SK-N-SH (cell line): ENCODE measurements at regions not wholly inside any gene's neighbourhood (a gene's known extent, or its start where the extent isn't known, plus 50 kb on each side); places are given as distances from the start of the nearest gene placed in this dataset.

Source experiments
- CTCF ChIA-PET: fragments of 300-600, 350-600 bp; formaldehyde crosslinking; extraction: SDS; loops from one replicate; lab custom pipeline; 2021; lab: Yijun Ruan, JAX
- POLR2A ChIA-PET: fragments of 350-600 bp; sonication (Branson Sonifier 250); formaldehyde crosslinking; extraction: SDS; loops from one replicate; lab custom pipeline; 2020; ENCODE audit warnings: antibody characterized with exemption, inconsistent platforms; lab: Yijun Ruan, JAX
- DNase-seq: peaks from one replicate; pipeline ENCODE4 v3.0.0; 2012
- H2AFZ ChIP-seq: fragments of 200-600 bp; sonication (generic); 2 replicates; pipeline ENCODE4 v1.8.1; 2016; ENCODE audit warnings: antibody characterized with exemption, mild to moderate bottlenecking, low read depth
- H3F3A ChIP-seq: fragments of 200-600 bp; sonication (generic); replicated peaks from 2 replicates; pipeline ENCODE3; 2016; ENCODE audit warnings: antibody characterized with exemption, mild to moderate bottlenecking; ENCODE audit not compliant: insufficient read depth
- H3K27ac ChIP-seq, 2 experiments: fragments of 200-500 bp in 1 of 2; fragments of 200-600 bp in 1 of 2; sonication (Bioruptor generic) in 1 of 2; sonication (generic), shearing (Covaris generic) in 1 of 2; 2 replicates each; pipeline versions ENCODE4 v1.5.1 to v1.6.1; 2014 to 2016; ENCODE audit warnings: low read depth in 2 of 2, inconsistent platforms in 1 of 2, low read length in 1 of 2, mild to moderate bottlenecking in 1 of 2, mixed read lengths in 1 of 2
- H3K27me3 ChIP-seq: fragments of 200-600 bp; sonication (generic), shearing (Covaris generic); 2 replicates; pipeline ENCODE4 v1.6.1; 2016; ENCODE audit warnings: mixed run types; ENCODE audit not compliant: insufficient read depth
- H3K36me3 ChIP-seq, 2 experiments: fragments of 200-500 bp in 1 of 2; fragments of 200-600 bp in 1 of 2; sonication (Bioruptor generic) in 1 of 2; sonication (generic) in 1 of 2; replicated peaks in 1 of 2; 2 replicates each; pipeline versions ENCODE3 to v1.5.1; 2014 to 2016; ENCODE audit warnings: low read length in 1 of 2, mild to moderate bottlenecking in 1 of 2; ENCODE audit not compliant: insufficient read depth in 2 of 2, control insufficient read depth in 1 of 2
- H3K4me1 ChIP-seq, 2 experiments: fragments of 200-500 bp in 1 of 2; fragments of 200-600 bp in 1 of 2; sonication (Bioruptor generic) in 1 of 2; sonication (generic), shearing (Covaris generic) in 1 of 2; 2 replicates each; pipeline versions ENCODE4 v1.5.1 to v1.6.1; 2014 to 2016; ENCODE audit warnings: low read depth in 1 of 2, low read length in 1 of 2, mixed run types in 1 of 2; ENCODE audit not compliant: insufficient read depth in 2 of 2, control insufficient read depth in 1 of 2
- H3K4me2 ChIP-seq: fragments of 200-600 bp; sonication (generic), shearing (Covaris generic); 2 replicates; pipeline ENCODE4 v1.6.1; 2017; ENCODE audit warnings: mixed run types
- H3K4me3 ChIP-seq, 2 experiments: fragments of 200-500 bp in 1 of 2; fragments of 200-600 bp in 1 of 2; sonication (Bioruptor generic) in 1 of 2; sonication (generic), shearing (Covaris generic) in 1 of 2; 2 replicates each; pipeline versions ENCODE4 v1.5.1 to v1.8.1; 2014 to 2016; ENCODE audit warnings: low read depth in 2 of 2, inconsistent platforms in 1 of 2, low read length in 1 of 2, mild to moderate bottlenecking in 1 of 2, mixed read lengths in 1 of 2, moderate library complexity in 1 of 2
- H3K79me2 ChIP-seq: fragments of 200-600 bp; sonication (generic); 2 replicates; pipeline ENCODE4 v1.8.1; 2017; ENCODE audit warnings: mild to moderate bottlenecking; ENCODE audit not compliant: insufficient read depth
- H3K9ac ChIP-seq: fragments of 200-600 bp; sonication (generic); 2 replicates; pipeline ENCODE4 v1.6.1; 2017; ENCODE audit warnings: mixed run types
- H3K9me2 ChIP-seq: fragments of 200-600 bp; sonication (generic); 2 replicates; pipeline ENCODE4 v1.6.1; 2017; ENCODE audit warnings: mixed run types
- H3K9me3 ChIP-seq: fragments of 200-600 bp; sonication (generic); 2 replicates; pipeline ENCODE4 v1.6.1; 2017; ENCODE audit warnings: mixed run types, mild to moderate bottlenecking, moderate library complexity
- H4K20me1 ChIP-seq: fragments of 200-600 bp; sonication (generic); 2 replicates; pipeline ENCODE4 v1.6.1; 2017; ENCODE audit warnings: mild to moderate bottlenecking, mixed run types; ENCODE audit not compliant: insufficient read depth
- ELF1 ChIP-seq: IDR thresholded peaks from 2 replicates; pipeline ENCODE4 v1.4.0; 2012
- FOSL2 ChIP-seq: IDR thresholded peaks from 2 replicates; pipeline ENCODE4 v1.4.0; 2012; ENCODE audit warnings: low read depth, mild to moderate bottlenecking, moderate library complexity, borderline replicate concordance
- FOXJ3 ChIP-seq: sonication (generic); formaldehyde crosslinking; IDR thresholded peaks from 2 replicates; pipeline ENCODE4 v1.5.1; 2020; ENCODE audit warnings: mild to moderate bottlenecking, missing genetic modification reagents
- FOXM1 ChIP-seq: IDR thresholded peaks from 2 replicates; pipeline ENCODE4 v1.4.0; 2012; ENCODE audit warnings: low read depth, mild to moderate bottlenecking
- GATA2 ChIP-seq: sonication (generic); formaldehyde crosslinking; IDR thresholded peaks from 2 replicates; pipeline ENCODE4 v1.5.0; 2020; ENCODE audit warnings: mild to moderate bottlenecking, missing genetic modification reagents
- JUND ChIP-seq: IDR thresholded peaks from 2 replicates; pipeline ENCODE4 v1.4.0; 2012
- NFIC ChIP-seq: IDR thresholded peaks from 2 replicates; pipeline ENCODE4 v1.4.0; 2012; ENCODE audit warnings: borderline replicate concordance
- RFX5 ChIP-seq: IDR thresholded peaks from 2 replicates; pipeline ENCODE4 v1.6.1; 2012; ENCODE audit warnings: mild to moderate bottlenecking, improper control_type of control experiment, low read length
- RXRA ChIP-seq: IDR thresholded peaks from 2 replicates; pipeline ENCODE4 v1.4.0; 2012; ENCODE audit warnings: low read depth, mild to moderate bottlenecking, borderline replicate concordance
- SIN3A ChIP-seq: IDR thresholded peaks from 2 replicates; pipeline ENCODE4 v1.6.1; 2012; ENCODE audit warnings: low read depth, mild to moderate bottlenecking, low read length, moderate library complexity, borderline replicate concordance
- SMC3 ChIP-seq: IDR thresholded peaks from 2 replicates; pipeline ENCODE4 v1.6.1; 2012; ENCODE audit warnings: low read depth, low read length, improper control_type of control experiment
- TAF1 ChIP-seq: IDR thresholded peaks from 2 replicates; pipeline ENCODE4 v1.6.1; 2012; ENCODE audit warnings: low read depth, mild to moderate bottlenecking, low read length, moderate library complexity, borderline replicate concordance
- TCF12 ChIP-seq: IDR thresholded peaks from 2 replicates; pipeline ENCODE4 v1.4.0; 2012
- TEAD4 ChIP-seq: IDR thresholded peaks from 2 replicates; pipeline ENCODE4 v1.4.0; 2012; ENCODE audit warnings: mild to moderate bottlenecking, borderline replicate concordance; ENCODE audit not compliant: insufficient read depth
- WGBS: methylation state at CpG from one replicate; pipeline ENCODE4 v1.1.6; 2017; ENCODE audit warnings: low lambda C conversion rate; 5-methylcytosine and 5-hydroxymethylcytosine counted together
- TF ChIP-seq, protein P1 (sequence below): IDR thresholded peaks from 2 replicates; pipeline ENCODE4 v1.6.1; 2012; ENCODE audit warnings: mild to moderate bottlenecking, low read depth, low read length, moderate library complexity
- TF ChIP-seq, protein P2 (sequence below): IDR thresholded peaks from 2 replicates; pipeline ENCODE4 v1.4.0; 2012; ENCODE audit warnings: low read depth, borderline replicate concordance

DNA sequence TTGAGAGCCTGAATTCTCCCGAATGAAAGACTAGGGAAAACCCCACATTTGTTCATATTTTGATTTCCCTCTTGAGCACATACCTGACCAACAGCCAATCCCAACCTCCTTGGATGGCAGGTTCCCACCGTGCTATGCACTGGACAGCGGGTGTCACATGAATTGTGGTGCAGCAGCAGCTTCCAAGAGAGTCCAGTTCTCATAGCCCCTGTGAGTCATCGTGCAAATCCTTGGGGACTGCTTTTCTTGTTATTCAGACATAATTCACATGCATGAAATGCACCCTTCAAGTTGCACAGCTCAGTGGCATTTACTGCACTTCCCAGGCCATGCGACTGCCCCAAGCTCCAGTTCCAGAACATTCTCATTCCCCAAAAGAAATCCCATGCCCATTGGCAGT lies 67.8 kb upstream of the PPP2R2D start (continued):
- TF ChIP-seq, protein P1, sequence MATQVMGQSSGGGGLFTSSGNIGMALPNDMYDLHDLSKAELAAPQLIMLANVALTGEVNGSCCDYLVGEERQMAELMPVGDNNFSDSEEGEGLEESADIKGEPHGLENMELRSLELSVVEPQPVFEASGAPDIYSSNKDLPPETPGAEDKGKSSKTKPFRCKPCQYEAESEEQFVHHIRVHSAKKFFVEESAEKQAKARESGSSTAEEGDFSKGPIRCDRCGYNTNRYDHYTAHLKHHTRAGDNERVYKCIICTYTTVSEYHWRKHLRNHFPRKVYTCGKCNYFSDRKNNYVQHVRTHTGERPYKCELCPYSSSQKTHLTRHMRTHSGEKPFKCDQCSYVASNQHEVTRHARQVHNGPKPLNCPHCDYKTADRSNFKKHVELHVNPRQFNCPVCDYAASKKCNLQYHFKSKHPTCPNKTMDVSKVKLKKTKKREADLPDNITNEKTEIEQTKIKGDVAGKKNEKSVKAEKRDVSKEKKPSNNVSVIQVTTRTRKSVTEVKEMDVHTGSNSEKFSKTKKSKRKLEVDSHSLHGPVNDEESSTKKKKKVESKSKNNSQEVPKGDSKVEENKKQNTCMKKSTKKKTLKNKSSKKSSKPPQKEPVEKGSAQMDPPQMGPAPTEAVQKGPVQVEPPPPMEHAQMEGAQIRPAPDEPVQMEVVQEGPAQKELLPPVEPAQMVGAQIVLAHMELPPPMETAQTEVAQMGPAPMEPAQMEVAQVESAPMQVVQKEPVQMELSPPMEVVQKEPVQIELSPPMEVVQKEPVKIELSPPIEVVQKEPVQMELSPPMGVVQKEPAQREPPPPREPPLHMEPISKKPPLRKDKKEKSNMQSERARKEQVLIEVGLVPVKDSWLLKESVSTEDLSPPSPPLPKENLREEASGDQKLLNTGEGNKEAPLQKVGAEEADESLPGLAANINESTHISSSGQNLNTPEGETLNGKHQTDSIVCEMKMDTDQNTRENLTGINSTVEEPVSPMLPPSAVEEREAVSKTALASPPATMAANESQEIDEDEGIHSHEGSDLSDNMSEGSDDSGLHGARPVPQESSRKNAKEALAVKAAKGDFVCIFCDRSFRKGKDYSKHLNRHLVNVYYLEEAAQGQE, result no peak
- TF ChIP-seq RXRA, result no peak
- no peak for TF ChIP-seq GATA2
- no peak for TF ChIP-seq RFX5

DNA sequence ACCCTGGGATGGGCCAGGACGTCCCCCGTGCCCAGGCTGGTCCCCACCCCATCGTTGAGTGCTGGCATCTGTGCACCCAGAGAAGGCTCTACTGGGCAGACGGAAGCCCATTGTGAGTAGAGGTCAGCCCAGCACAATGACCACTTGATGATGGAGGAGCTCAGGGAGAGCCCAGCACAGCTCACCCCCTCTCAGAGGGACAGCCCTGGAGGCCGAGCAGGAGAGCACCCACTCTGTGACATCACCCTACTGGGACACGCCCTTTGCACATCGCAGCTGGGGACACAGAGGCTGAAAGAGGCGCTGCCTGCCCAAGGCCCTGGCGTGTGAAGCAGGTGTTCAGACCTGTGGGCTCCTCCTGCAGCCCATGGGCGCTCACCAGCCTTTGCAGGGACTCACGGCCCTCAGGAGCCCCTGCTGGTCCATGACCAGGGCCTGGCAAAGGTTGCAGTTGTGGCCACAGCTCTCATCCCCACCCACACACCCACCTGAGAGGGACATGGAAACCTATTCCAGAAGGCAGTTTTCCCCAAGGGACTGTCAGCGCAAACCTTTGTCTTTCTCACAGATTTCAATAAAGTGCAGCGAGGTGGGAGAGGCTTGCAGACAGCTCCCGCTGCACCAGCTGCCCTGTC lies 67.2 kb upstream of the PPP2R2D start:
- H3F3A ChIP-seq, result no peaks in the 10 kb centered on the region
- no peak for DNase-seq
- H3K9ac ChIP-seq, result no peak overlapping the region
- 16% methylated on average over 7 of the region's 14 CpGs for WGBS
- no peak overlapping the region for H3K4me3 ChIP-seq
- no peaks in the 10 kb centered on the region for H4K20me1 ChIP-seq
- no peaks in the 10 kb centered on the region for H3K27me3 ChIP-seq
- H3K9me2 ChIP-seq, result no peaks in the 10 kb centered on the region
- H3K79me2 ChIP-seq, result no peaks in the 10 kb centered on the region
- ChIA-PET CTCF (interaction anchor here (0.9 kb wide), 2 partner anchors 27 to 189 kb away, joined by 3 read pairs; no protein-coding TSS in a partner anchor), POLR2A (no interaction called here)
- peaks cover 0 to 5% of the 10 kb centered on the region in 2 experiments; a peak in 1 of 4 replicates for H3K4me1 ChIP-seq
- no peak overlapping the region for H2AFZ ChIP-seq
- TF ChIP-seq, protein P2, sequence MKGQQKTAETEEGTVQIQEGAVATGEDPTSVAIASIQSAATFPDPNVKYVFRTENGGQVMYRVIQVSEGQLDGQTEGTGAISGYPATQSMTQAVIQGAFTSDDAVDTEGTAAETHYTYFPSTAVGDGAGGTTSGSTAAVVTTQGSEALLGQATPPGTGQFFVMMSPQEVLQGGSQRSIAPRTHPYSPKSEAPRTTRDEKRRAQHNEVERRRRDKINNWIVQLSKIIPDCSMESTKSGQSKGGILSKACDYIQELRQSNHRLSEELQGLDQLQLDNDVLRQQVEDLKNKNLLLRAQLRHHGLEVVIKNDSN, result no peak
- TF ChIP-seq SMC3 (no peak), FOXJ3 (no peak), TCF12 (no peak), SIN3A (no peak), TEAD4 (no peak), JUND (no peak), FOXM1 (no peak), FOSL2 (no peak), NFIC (no peak), TAF1 (no peak), GATA2 (no peak), ELF1 (no peak)
- no peak overlapping the region for H3K27ac ChIP-seq
- no peaks in the 10 kb centered on the region for H3K36me3 ChIP-seq
- H3K4me2 ChIP-seq, result no peak overlapping the region
- no peaks in the 10 kb centered on the region for H3K9me3 ChIP-seq
